CD14-positive monocyte (primary cell): ENCODE measurements at regions not wholly inside any gene's neighbourhood (a gene's known extent, or its start where the extent isn't known, plus 50 kb on each side); places are given as distances from the start of the nearest gene placed in this dataset.
"Not testable (repeated sequence)": the region's sequence is repeated elsewhere in the genome, so short reads cannot be mapped to it uniquely, and the experiment has no call there.

ENCODE experiments used
- DNase-seq, 3 donors: peaks; one replicate each; pipeline ENCODE4 v3.0.0-alpha.2; 2011 to 2022
- H2AFZ ChIP-seq: 2 replicates; pipeline ENCODE4 v1.6.0; 2012; ENCODE audit warnings: mild to moderate bottlenecking, low read depth, low read length, inconsistent platforms; ENCODE audit not compliant: insufficient read depth, poor library complexity, severe bottlenecking
- H3K27ac ChIP-seq, 2 donors: 1 replicate in 1 of 2; 2 replicates in 1 of 2; pipeline ENCODE4 v1.5.1; 2012 to 2013; ENCODE audit warnings: low read length in 2 of 2, control low read depth in 1 of 2, inconsistent platforms in 1 of 2, low read depth in 1 of 2, mild to moderate bottlenecking in 1 of 2
- H3K27me3 ChIP-seq, 2 donors: one replicate each; pipeline versions ENCODE4 v1.6.0 to v1.6.1; 2011 to 2013; ENCODE audit warnings: low read length in 2 of 2; ENCODE audit not compliant: control insufficient read depth in 2 of 2, insufficient read depth in 2 of 2
- H3K36me3 ChIP-seq, 2 donors: replicated peaks in 1 of 2; 1 replicate in 1 of 2; 2 replicates in 1 of 2; pipeline versions ENCODE4 v1.5.1 to v1.6.1; 2012 to 2013; ENCODE audit warnings: low read length in 2 of 2, control low read depth in 1 of 2, inconsistent platforms in 1 of 2, mild to moderate bottlenecking in 1 of 2; ENCODE audit not compliant: insufficient read depth in 2 of 2, control insufficient read depth in 1 of 2
- H3K4me1 ChIP-seq, 2 donors: 1 replicate in 1 of 2; 2 replicates in 1 of 2; pipeline versions ENCODE4 v1.5.1 to v1.6.1; 2012 to 2013; ENCODE audit warnings: low read length in 2 of 2, control low read depth in 1 of 2, inconsistent platforms in 1 of 2, mild to moderate bottlenecking in 1 of 2, moderate library complexity in 1 of 2; ENCODE audit not compliant: insufficient read depth in 2 of 2, control insufficient read depth in 1 of 2
- H3K4me2 ChIP-seq: replicated peaks from 2 replicates; pipeline ENCODE3; 2012; ENCODE audit warnings: low read length, moderate library complexity, mild to moderate bottlenecking; ENCODE audit not compliant: poor library complexity, severe bottlenecking; ENCODE audit errors: extremely low read depth
- H3K4me3 ChIP-seq, 3 experiments: fragments of 200-600 bp in 1 of 3; sonication (generic) in 1 of 3; replicated peaks in 1 of 3; 1 replicate in 2 of 3; 2 replicates in 1 of 3; pipeline ENCODE4 v1.5.1; 2011 to 2013; ENCODE audit warnings: low read length in 3 of 3, mild to moderate bottlenecking in 3 of 3, control low read depth in 2 of 3, low read depth in 2 of 3, inconsistent platforms in 1 of 3, moderate library complexity in 1 of 3
- H3K79me2 ChIP-seq: 2 replicates; pipeline ENCODE4 v1.6.0; 2012; ENCODE audit warnings: mild to moderate bottlenecking, control low read depth, inconsistent platforms, low read length, moderate library complexity; ENCODE audit not compliant: insufficient read depth
- H3K9ac ChIP-seq: 2 replicates; pipeline ENCODE4 v1.6.0; 2017; ENCODE audit warnings: low read length, mild to moderate bottlenecking; ENCODE audit not compliant: insufficient read depth, poor library complexity, severe bottlenecking
- H3K9me3 ChIP-seq, 2 donors: replicated peaks in 1 of 2; 1 replicate in 1 of 2; 2 replicates in 1 of 2; pipeline versions ENCODE4 v1.5.1 to v1.6.1; 2012 to 2013; ENCODE audit warnings: low read length in 2 of 2, control low read depth in 1 of 2; ENCODE audit not compliant: control insufficient read depth in 1 of 2, insufficient read depth in 1 of 2
- H4K20me1 ChIP-seq: 2 replicates; pipeline ENCODE4 v1.6.0; 2012; ENCODE audit warnings: mild to moderate bottlenecking, low read length, control low read depth, moderate library complexity; ENCODE audit not compliant: insufficient read depth
- H3K27ac Mint-ChIP-seq, 7 donors: one replicate each; pipeline ENCODE4 v1.8.0; 2020; ENCODE audit warnings: mild to moderate bottlenecking in 7 of 7, mixed read lengths in 7 of 7, moderate library complexity in 6 of 7, inconsistent platforms in 2 of 7
- H3K27me3 Mint-ChIP-seq, 3 donors: one replicate each; pipeline ENCODE4 v1.8.0; 2021 to 2022; ENCODE audit warnings: low read depth in 3 of 3, mild to moderate bottlenecking in 3 of 3, mixed read lengths in 3 of 3, moderate library complexity in 3 of 3, inconsistent platforms in 1 of 3
- H3K36me3 Mint-ChIP-seq, 2 donors: one replicate each; pipeline ENCODE4 v1.8.0; 2020; ENCODE audit warnings: mixed read lengths in 2 of 2, inconsistent platforms in 1 of 2, mild to moderate bottlenecking in 1 of 2
- H3K4me1 Mint-ChIP-seq: one replicate; pipeline ENCODE4 v1.8.0; 2020; ENCODE audit warnings: mild to moderate bottlenecking, mixed read lengths
- H3K4me3 Mint-ChIP-seq, 2 donors: one replicate each; pipeline ENCODE4 v1.8.0; 2020; ENCODE audit warnings: mild to moderate bottlenecking in 2 of 2, mixed read lengths in 2 of 2, moderate library complexity in 1 of 2
- H3K9me3 Mint-ChIP-seq, 7 donors: one replicate each; pipeline ENCODE4 v1.8.0; 2020 to 2022; ENCODE audit warnings: mixed read lengths in 7 of 7, mild to moderate bottlenecking in 6 of 7, moderate library complexity in 6 of 7, inconsistent platforms in 2 of 7
- CTCF ChIP-seq: fragments of 200-600 bp; IDR thresholded peaks from one replicate; pipeline ENCODE4 v1.8.0; 2022; ENCODE audit warnings: antibody characterized with exemption, mild to moderate bottlenecking
- WGBS: methylation state at CpG from one replicate; pipeline ENCODE4 v1.1.5; 2013; ENCODE audit warnings: missing lambda C conversion rate; ENCODE audit not compliant: insufficient coverage; 5-methylcytosine and 5-hydroxymethylcytosine counted together
- intact Hi-C, 2 donors: fragments of 100-400 bp; cut with micrococcal nuclease; formaldehyde crosslinking; loops; one replicate each; pipeline versions ENCODE4 v1.15.0 to v1.15.1; 2023

- Histone ChIP-seq H3K27me3 (no peaks in the 10 kb centered on the region), H3K9me3 (peaks cover 0 to 4% of the 10 kb centered on the region in 2 donors), H3K36me3 (no peaks in the 10 kb centered on the region), H3K9ac (no peak overlapping the region), H3K4me2 (no peak overlapping the region), H3K27ac (no peak overlapping the region), H2AFZ (no peak overlapping the region), H3K4me3 (no peak overlapping the region), H3K79me2 (no peaks in the 10 kb centered on the region), H3K4me1 (no peaks in the 10 kb centered on the region), H4K20me1 (no peaks in the 10 kb centered on the region)
- no peak for DNase-seq
- no peaks in the 10 kb centered on the region for H3K4me1 Mint-ChIP-seq
- no peak overlapping the region for H3K27ac Mint-ChIP-seq
- intact Hi-C loops, result no loop called here
- peaks cover 0 to 2% (median 0%) of the 10 kb centered on the region in 3 donors for H3K27me3 Mint-ChIP-seq
- no CpG with 5 or more reads among the region's 1 CpG for WGBS
- peaks cover 0 to 12% (median 8%) of the 10 kb centered on the region in 7 donors for H3K9me3 Mint-ChIP-seq
- H3K36me3 Mint-ChIP-seq, result no peaks in the 10 kb centered on the region
- TF ChIP-seq CTCF, result no peak
- no peak overlapping the region for H3K4me3 Mint-ChIP-seq
Measured at GRCh38 chr1:188004849-188005248, 1176.1 kb downstream of the PLA2G4A start.

- no CpG with 5 or more reads among the region's 1 CpG for WGBS
- Histone ChIP-seq H4K20me1 (no peaks in the 10 kb centered on the region), H3K4me2 (no peak overlapping the region), H3K9me3 (peaks cover 0 to 9% of the 10 kb centered on the region in 2 donors), H3K36me3 (no peaks in the 10 kb centered on the region), H2AFZ (no peak overlapping the region), H3K27me3 (no peaks in the 10 kb centered on the region), H3K4me3 (no peak overlapping the region), H3K9ac (no peak overlapping the region), H3K4me1 (no peaks in the 10 kb centered on the region), H3K27ac (no peak overlapping the region), H3K79me2 (no peaks in the 10 kb centered on the region)
- H3K27me3 Mint-ChIP-seq, result peaks cover 0 to 2% (median 0%) of the 10 kb centered on the region in 3 donors
- intact Hi-C loops, result no loop called here
- DNase-seq, result no peak
- H3K4me1 Mint-ChIP-seq, result no peaks in the 10 kb centered on the region
- TF ChIP-seq CTCF, result no peak
- H3K4me3 Mint-ChIP-seq, result no peak overlapping the region
- H3K9me3 Mint-ChIP-seq, result peaks cover 2 to 16% (median 10%) of the 10 kb centered on the region in 7 donors
- no peaks in the 10 kb centered on the region for H3K36me3 Mint-ChIP-seq
- H3K27ac Mint-ChIP-seq, result no peak overlapping the region
Measured at GRCh38 chr1:188006354-188006753, 1177.6 kb downstream of the PLA2G4A start.

GRCh38 chr1:188013222-188013849 lies 1184.6 kb downstream of the PLA2G4A start:
- H3K36me3 Mint-ChIP-seq, H3K27me3 Mint-ChIP-seq, H3K27ac Mint-ChIP-seq, H3K27ac ChIP-seq, H3K4me2 ChIP-seq, H3K36me3 ChIP-seq, H3K79me2 ChIP-seq, H3K4me1 ChIP-seq, H2AFZ ChIP-seq, H3K4me1 Mint-ChIP-seq, H3K27me3 ChIP-seq, H3K9ac ChIP-seq, H3K4me3 Mint-ChIP-seq, intact Hi-C loops, DNase-seq, H3K4me3 ChIP-seq, H4K20me1 ChIP-seq: not testable (repeated sequence)
- H3K9me3 ChIP-seq, result peaks cover 0 to 12% of the 10 kb centered on the region in 2 donors
- 97% methylated on average over 42 of the region's 49 CpGs for WGBS
- peaks cover 3 to 17% (median 11%) of the 10 kb centered on the region in 7 donors for H3K9me3 Mint-ChIP-seq
